ENCODE measurements at regions not wholly inside any gene's neighbourhood (a gene's known extent, or its start where the extent isn't known, plus 50 kb on each side); places are given as distances from the start of the nearest gene placed in this dataset.

DNA sequence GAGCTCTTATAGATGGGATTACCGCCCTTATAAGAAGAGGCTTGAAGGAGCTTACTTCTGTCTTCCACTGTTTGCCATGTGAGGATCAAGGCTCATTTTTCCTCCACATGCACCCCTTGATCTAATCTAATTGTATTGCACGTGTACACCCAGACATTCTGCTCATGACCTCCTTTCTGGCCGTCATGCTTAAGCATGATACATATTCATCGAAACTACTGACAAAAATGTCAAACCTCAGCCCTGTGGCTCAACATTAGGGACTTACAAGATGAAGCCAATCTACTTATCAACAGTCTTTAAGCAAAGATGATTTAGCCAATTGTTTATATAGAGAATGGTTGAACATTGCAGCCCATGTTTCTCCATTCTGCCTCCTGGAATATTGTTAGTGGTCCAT, 127.6 kb downstream of the XCL2 start:
- TF ChIP-seq, protein P1, sequence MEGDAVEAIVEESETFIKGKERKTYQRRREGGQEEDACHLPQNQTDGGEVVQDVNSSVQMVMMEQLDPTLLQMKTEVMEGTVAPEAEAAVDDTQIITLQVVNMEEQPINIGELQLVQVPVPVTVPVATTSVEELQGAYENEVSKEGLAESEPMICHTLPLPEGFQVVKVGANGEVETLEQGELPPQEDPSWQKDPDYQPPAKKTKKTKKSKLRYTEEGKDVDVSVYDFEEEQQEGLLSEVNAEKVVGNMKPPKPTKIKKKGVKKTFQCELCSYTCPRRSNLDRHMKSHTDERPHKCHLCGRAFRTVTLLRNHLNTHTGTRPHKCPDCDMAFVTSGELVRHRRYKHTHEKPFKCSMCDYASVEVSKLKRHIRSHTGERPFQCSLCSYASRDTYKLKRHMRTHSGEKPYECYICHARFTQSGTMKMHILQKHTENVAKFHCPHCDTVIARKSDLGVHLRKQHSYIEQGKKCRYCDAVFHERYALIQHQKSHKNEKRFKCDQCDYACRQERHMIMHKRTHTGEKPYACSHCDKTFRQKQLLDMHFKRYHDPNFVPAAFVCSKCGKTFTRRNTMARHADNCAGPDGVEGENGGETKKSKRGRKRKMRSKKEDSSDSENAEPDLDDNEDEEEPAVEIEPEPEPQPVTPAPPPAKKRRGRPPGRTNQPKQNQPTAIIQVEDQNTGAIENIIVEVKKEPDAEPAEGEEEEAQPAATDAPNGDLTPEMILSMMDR (IDR thresholded peaks at IDR 0.05 in 4 of 5, conservative IDR thresholded peaks at IDR 0.05 in 1 of 5) = no peak
- TF ChIP-seq POLR2A (IDR thresholded peaks at IDR 0.05) = no peak
